HEK293 (cell line): ENCODE measurements at regions not wholly inside any gene's neighbourhood (a gene's known extent, or its start where the extent isn't known, plus 50 kb on each side); places are given as distances from the start of the nearest gene placed in this dataset.

Source experiments
- CTCF ChIA-PET: fragments of 350-600 bp; formaldehyde crosslinking; extraction: SDS; loops from one replicate; lab custom pipeline; 2021; ENCODE audit warnings: antibody characterized with exemption; lab: Yijun Ruan, JAX
- POLR2A ChIA-PET: fragments of 300-600 bp; formaldehyde crosslinking; extraction: SDS; loops from one replicate; lab custom pipeline; 2020; ENCODE audit warnings: antibody characterized with exemption, inconsistent platforms; lab: Yijun Ruan, JAX
- H3K27ac ChIP-seq: fragments of 200-500 bp; sonication (Bioruptor generic); 2 replicates; pipeline ENCODE4 v1.5.1; 2014; ENCODE audit warnings: low read depth, low read length, control low read depth, inconsistent platforms; ENCODE audit errors: extremely low read depth
- H3K36me3 ChIP-seq, 2 experiments: fragments of 200-500 bp in 1 of 2; sonication (Bioruptor generic) in 1 of 2; 1 replicate in 1 of 2; 2 replicates in 1 of 2; pipeline ENCODE4 v1.5.1; 2014 to 2017; ENCODE audit warnings: inconsistent platforms in 2 of 2, low read length in 2 of 2; ENCODE audit not compliant: control insufficient read depth in 2 of 2, insufficient read depth in 1 of 2
- H3K4me1 ChIP-seq: fragments of 200-500 bp; sonication (Bioruptor generic); 2 replicates; pipeline ENCODE4 v1.5.1; 2014; ENCODE audit warnings: mild to moderate bottlenecking, low read length, inconsistent platforms; ENCODE audit not compliant: control insufficient read depth, insufficient read depth
- H3K4me3 ChIP-seq: 2 replicates; pipeline ENCODE4 v1.5.1; 2011; ENCODE audit warnings: low read depth, mild to moderate bottlenecking, control low read depth, low read length, moderate library complexity
- H3K9me3 ChIP-seq: fragments of 200-500 bp; sonication (Bioruptor generic); 2 replicates; pipeline ENCODE4 v1.5.1; 2014; ENCODE audit warnings: low read depth, low read length, inconsistent platforms; ENCODE audit not compliant: control insufficient read depth, insufficient read depth
- BCL11A ChIP-seq: fragments of 450-650 bp; formaldehyde crosslinking; IDR thresholded peaks from 2 replicates; pipeline ENCODE4 v1.5.1; 2016; ENCODE audit warnings: low read depth, missing biosample characterization, missing genetic modification characterization
- EGR2 ChIP-seq: fragments of 450-650 bp; formaldehyde crosslinking; IDR thresholded peaks from 2 replicates; pipeline ENCODE4 v1.5.1; 2016; ENCODE audit warnings: low read depth, missing biosample characterization, missing genetic modification characterization
- GLI2 ChIP-seq: fragments of 450-650 bp; formaldehyde crosslinking; IDR thresholded peaks from 2 replicates; pipeline ENCODE4; 2017; ENCODE audit warnings: missing biosample characterization, missing genetic modification characterization, low read depth, borderline replicate concordance
- IKZF3 ChIP-seq: fragments of 450-650 bp; IDR thresholded peaks from 2 replicates; pipeline ENCODE4 v1.5.0; 2018; ENCODE audit warnings: missing biosample characterization, mild to moderate bottlenecking, missing genetic modification characterization, moderate library complexity
- KLF7 ChIP-seq: fragments of 450-650 bp; formaldehyde crosslinking; IDR thresholded peaks from 2 replicates; pipeline ENCODE4 v1.5.1; 2016; ENCODE audit warnings: missing biosample characterization, missing genetic modification characterization, borderline replicate concordance
- ZBTB8A ChIP-seq: fragments of 450-650 bp; formaldehyde crosslinking; IDR thresholded peaks from 2 replicates; pipeline ENCODE4 v1.5.1; 2016; ENCODE audit warnings: missing biosample characterization, missing genetic modification characterization
- ZNF202 ChIP-seq: fragments of 450-650 bp; formaldehyde crosslinking; IDR thresholded peaks from 2 replicates; pipeline ENCODE4 v1.5.1; 2016; ENCODE audit warnings: missing biosample characterization, missing genetic modification characterization, borderline replicate concordance
- ZNF211 ChIP-seq: fragments of 450-650 bp; formaldehyde crosslinking; IDR thresholded peaks from 2 replicates; pipeline ENCODE4 v1.5.1; 2016; ENCODE audit warnings: low read depth, missing biosample characterization, missing genetic modification characterization
- ZNF223 ChIP-seq: fragments of 450-650 bp; formaldehyde crosslinking; IDR thresholded peaks from 2 replicates; pipeline ENCODE4 v1.5.1; 2016; ENCODE audit warnings: missing biosample characterization, missing genetic modification characterization
- ZNF621 ChIP-seq: fragments of 450-650 bp; formaldehyde crosslinking; IDR thresholded peaks from 2 replicates; pipeline ENCODE4 v1.5.1; 2017; ENCODE audit warnings: missing biosample characterization, missing genetic modification characterization
- ZNF677 ChIP-seq: fragments of 450-650 bp; IDR thresholded peaks from 2 replicates; pipeline ENCODE4 v1.5.0; 2018; ENCODE audit warnings: missing biosample characterization, mild to moderate bottlenecking, missing genetic modification characterization, moderate library complexity
- TF ChIP-seq, protein P1 (sequence below): fragments of 450-650 bp; formaldehyde crosslinking; IDR thresholded peaks from 2 replicates; pipeline ENCODE4 v1.5.1; 2016; ENCODE audit warnings: missing biosample characterization, missing genetic modification characterization
- TF ChIP-seq, protein P2 (sequence below): fragments of 450-650 bp; formaldehyde crosslinking; IDR thresholded peaks from 2 replicates; pipeline ENCODE4 v1.5.1; 2016; ENCODE audit warnings: missing biosample characterization, missing genetic modification characterization, low read depth
- TF ChIP-seq, protein P3 (sequence below): fragments of 450-650 bp; formaldehyde crosslinking; IDR thresholded peaks from 2 replicates; pipeline ENCODE4 v1.5.0; 2017; ENCODE audit warnings: missing biosample characterization, missing genetic modification characterization, borderline replicate concordance
- TF ChIP-seq, protein P4 (sequence below): fragments of 450-650 bp; formaldehyde crosslinking; IDR thresholded peaks from 2 replicates; pipeline ENCODE4 v1.5.1; 2016; ENCODE audit warnings: missing biosample characterization, missing genetic modification characterization
- TF ChIP-seq, protein P5 (sequence below): fragments of 450-650 bp; formaldehyde crosslinking; IDR thresholded peaks from 2 replicates; pipeline ENCODE4 v1.5.1; 2016; ENCODE audit warnings: missing biosample characterization, missing genetic modification characterization, borderline replicate concordance

DNA sequence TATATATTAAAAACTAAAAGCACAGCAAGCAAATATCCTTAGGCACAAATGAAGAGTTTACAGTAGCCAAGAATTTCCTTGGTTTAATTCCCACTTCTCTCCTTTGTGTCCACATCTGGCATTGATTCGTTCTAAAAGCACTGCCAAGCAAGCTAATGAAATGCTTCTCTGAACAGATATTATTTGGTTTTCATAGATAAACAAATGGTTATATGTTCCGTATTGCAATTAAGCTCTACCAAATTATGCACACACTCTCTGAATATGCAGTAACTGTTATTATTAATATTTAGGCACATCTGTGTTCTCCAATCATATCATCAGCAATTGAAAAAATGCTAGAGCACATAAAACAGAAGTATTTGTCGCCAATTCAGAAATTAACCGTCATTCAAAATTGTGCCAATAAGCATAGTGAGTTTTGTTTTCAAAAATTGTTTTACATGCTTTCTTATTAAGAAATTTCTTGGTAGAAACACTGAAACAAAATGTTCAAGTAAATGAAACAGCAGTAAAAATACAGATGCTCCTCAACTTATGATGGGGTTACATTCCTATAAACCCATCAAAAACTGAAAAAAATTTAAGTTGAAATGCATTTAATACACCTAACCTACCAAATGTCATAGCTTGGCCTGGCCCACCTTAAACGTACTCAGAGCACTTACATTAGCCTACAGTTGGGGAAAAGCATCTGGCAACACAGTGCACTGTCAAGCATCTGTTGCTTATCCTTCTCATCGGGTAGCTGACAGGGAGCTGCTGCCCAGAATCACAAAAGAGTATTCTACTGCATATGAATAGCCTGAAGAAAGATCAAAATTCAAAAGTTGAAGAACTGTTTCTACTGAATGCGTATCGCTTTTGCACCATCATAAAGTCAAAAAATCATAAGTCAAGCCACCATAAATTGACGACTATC lies 2134.7 kb downstream of the PCDH9 start (continued):
- TF ChIP-seq, protein P1, sequence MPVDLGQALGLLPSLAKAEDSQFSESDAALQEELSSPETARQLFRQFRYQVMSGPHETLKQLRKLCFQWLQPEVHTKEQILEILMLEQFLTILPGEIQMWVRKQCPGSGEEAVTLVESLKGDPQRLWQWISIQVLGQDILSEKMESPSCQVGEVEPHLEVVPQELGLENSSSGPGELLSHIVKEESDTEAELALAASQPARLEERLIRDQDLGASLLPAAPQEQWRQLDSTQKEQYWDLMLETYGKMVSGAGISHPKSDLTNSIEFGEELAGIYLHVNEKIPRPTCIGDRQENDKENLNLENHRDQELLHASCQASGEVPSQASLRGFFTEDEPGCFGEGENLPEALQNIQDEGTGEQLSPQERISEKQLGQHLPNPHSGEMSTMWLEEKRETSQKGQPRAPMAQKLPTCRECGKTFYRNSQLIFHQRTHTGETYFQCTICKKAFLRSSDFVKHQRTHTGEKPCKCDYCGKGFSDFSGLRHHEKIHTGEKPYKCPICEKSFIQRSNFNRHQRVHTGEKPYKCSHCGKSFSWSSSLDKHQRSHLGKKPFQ = no peak
- TF ChIP-seq, protein P2, sequence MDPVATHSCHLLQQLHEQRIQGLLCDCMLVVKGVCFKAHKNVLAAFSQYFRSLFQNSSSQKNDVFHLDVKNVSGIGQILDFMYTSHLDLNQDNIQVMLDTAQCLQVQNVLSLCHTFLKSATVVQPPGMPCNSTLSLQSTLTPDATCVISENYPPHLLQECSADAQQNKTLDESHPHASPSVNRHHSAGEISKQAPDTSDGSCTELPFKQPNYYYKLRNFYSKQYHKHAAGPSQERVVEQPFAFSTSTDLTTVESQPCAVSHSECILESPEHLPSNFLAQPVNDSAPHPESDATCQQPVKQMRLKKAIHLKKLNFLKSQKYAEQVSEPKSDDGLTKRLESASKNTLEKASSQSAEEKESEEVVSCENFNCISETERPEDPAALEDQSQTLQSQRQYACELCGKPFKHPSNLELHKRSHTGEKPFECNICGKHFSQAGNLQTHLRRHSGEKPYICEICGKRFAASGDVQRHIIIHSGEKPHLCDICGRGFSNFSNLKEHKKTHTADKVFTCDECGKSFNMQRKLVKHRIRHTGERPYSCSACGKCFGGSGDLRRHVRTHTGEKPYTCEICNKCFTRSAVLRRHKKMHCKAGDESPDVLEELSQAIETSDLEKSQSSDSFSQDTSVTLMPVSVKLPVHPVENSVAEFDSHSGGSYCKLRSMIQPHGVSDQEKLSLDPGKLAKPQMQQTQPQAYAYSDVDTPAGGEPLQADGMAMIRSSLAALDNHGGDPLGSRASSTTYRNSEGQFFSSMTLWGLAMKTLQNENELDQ (tag by site-specific recombination) = no peak

DNA sequence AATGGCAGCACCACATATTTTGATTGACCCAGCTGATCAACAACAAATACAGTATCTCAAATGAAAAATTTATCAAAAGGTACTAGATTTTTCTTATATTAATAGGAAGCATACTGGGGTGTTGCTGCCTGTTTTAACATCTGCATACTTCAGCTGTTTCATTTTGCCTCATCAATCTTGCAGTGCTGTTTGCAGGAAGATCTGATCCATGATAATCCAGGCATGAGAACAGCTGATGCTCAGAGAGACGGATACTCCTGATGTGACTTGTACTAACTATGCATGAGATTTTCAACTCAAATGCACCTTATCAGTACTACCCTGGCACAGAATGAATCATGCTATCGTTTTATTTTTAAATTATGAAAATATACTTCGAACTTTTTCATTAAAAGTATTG lies 2136.8 kb downstream of the PCDH9 start:
- POLR2A ChIA-PET = no interaction called here
- Histone ChIP-seq H3K27ac (no peak overlapping the region), H3K4me3 (no peak overlapping the region), H3K4me1 (no peaks in the 10 kb centered on the region), H3K36me3 (no peaks in the 10 kb centered on the region), H3K9me3 (no peaks in the 10 kb centered on the region)
- CTCF ChIA-PET = interaction anchor here (0.7 kb wide), 1 partner anchor 394 kb away, joined by 3 read pairs; no protein-coding TSS in a partner anchor
- TF ChIP-seq ZNF202 (no peak), ZNF223 (tag by site-specific recombination) (no peak), EGR2 (no peak), GLI2 (tag by site-specific recombination) (no peak), BCL11A (tag by site-specific recombination) (no peak), ZBTB8A (tag by site-specific recombination) (no peak), ZNF621 (tag by site-specific recombination) (no peak), IKZF3 (tag by site-specific recombination) (no peak)
- TF ChIP-seq, protein P3, sequence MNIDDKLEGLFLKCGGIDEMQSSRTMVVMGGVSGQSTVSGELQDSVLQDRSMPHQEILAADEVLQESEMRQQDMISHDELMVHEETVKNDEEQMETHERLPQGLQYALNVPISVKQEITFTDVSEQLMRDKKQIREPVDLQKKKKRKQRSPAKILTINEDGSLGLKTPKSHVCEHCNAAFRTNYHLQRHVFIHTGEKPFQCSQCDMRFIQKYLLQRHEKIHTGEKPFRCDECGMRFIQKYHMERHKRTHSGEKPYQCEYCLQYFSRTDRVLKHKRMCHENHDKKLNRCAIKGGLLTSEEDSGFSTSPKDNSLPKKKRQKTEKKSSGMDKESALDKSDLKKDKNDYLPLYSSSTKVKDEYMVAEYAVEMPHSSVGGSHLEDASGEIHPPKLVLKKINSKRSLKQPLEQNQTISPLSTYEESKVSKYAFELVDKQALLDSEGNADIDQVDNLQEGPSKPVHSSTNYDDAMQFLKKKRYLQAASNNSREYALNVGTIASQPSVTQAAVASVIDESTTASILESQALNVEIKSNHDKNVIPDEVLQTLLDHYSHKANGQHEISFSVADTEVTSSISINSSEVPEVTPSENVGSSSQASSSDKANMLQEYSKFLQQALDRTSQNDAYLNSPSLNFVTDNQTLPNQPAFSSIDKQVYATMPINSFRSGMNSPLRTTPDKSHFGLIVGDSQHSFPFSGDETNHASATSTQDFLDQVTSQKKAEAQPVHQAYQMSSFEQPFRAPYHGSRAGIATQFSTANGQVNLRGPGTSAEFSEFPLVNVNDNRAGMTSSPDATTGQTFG (tag by site-specific recombination) = no peak

DNA sequence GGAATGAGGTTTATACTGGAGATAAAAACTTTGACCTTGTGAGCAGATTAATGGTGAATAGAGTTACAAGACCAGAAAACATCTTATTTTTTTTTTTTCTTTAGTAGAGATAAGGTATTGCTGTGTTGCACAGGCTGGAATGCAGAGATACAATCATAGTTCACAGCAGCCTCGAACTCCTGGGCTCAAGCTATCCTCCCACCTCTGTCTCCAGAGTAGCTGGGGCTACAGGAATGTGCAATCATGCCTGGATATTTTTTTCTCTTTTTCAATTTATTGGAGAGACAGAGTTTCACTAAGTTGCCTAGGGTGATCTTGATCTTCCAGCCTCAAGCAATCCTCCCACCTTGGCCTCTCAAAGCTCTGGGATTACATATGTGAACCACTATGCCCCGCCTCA lies 2139.1 kb downstream of the PCDH9 start:
- CTCF ChIA-PET = no interaction called here
- no peaks in the 10 kb centered on the region for H3K36me3 ChIP-seq
- H3K4me3 ChIP-seq = no peak overlapping the region
- H3K4me1 ChIP-seq = no peaks in the 10 kb centered on the region
- H3K9me3 ChIP-seq = no peaks in the 10 kb centered on the region
- no peak for TF ChIP-seq ZNF677
- POLR2A ChIA-PET = no interaction called here
- no peak overlapping the region for H3K27ac ChIP-seq

DNA sequence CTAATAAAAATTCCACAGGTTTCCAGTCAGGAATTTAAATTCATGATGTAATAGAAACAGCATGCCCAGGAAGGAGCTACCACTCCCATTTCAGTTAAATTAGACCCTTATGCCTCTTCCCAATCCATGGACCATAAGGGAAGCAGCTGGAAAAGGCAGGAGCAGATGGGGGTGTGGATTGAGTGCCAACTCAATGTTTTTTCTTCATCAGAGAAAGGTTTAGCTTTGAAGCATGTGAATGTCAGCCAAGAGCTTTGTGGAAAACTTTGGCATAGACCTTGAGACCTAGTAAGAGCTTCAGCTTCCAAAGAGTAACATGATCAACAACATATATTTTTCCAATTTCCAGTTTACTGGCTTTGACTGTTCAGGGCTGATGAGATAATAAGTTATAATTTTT lies 2139.9 kb downstream of the PCDH9 start:
- Histone ChIP-seq H3K9me3 (no peaks in the 10 kb centered on the region), H3K4me1 (no peaks in the 10 kb centered on the region), H3K27ac (no peak overlapping the region), H3K4me3 (no peak overlapping the region), H3K36me3 (no peaks in the 10 kb centered on the region)
- ChIA-PET POLR2A (no interaction called here), CTCF (no interaction called here)
- TF ChIP-seq, protein P4, sequence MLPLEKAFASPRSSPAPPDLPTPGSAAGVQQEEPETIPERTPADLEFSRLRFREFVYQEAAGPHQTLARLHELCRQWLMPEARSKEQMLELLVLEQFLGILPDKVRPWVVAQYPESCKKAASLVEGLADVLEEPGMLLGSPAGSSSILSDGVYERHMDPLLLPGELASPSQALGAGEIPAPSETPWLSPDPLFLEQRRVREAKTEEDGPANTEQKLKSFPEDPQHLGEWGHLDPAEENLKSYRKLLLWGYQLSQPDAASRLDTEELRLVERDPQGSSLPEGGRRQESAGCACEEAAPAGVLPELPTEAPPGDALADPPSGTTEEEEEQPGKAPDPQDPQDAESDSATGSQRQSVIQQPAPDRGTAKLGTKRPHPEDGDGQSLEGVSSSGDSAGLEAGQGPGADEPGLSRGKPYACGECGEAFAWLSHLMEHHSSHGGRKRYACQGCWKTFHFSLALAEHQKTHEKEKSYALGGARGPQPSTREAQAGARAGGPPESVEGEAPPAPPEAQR (tag by site-specific recombination) = no peak
- no peak for TF ChIP-seq KLF7 (tag by site-specific recombination)
- no peak for TF ChIP-seq IKZF3 (tag by site-specific recombination)
- TF ChIP-seq, protein P5, sequence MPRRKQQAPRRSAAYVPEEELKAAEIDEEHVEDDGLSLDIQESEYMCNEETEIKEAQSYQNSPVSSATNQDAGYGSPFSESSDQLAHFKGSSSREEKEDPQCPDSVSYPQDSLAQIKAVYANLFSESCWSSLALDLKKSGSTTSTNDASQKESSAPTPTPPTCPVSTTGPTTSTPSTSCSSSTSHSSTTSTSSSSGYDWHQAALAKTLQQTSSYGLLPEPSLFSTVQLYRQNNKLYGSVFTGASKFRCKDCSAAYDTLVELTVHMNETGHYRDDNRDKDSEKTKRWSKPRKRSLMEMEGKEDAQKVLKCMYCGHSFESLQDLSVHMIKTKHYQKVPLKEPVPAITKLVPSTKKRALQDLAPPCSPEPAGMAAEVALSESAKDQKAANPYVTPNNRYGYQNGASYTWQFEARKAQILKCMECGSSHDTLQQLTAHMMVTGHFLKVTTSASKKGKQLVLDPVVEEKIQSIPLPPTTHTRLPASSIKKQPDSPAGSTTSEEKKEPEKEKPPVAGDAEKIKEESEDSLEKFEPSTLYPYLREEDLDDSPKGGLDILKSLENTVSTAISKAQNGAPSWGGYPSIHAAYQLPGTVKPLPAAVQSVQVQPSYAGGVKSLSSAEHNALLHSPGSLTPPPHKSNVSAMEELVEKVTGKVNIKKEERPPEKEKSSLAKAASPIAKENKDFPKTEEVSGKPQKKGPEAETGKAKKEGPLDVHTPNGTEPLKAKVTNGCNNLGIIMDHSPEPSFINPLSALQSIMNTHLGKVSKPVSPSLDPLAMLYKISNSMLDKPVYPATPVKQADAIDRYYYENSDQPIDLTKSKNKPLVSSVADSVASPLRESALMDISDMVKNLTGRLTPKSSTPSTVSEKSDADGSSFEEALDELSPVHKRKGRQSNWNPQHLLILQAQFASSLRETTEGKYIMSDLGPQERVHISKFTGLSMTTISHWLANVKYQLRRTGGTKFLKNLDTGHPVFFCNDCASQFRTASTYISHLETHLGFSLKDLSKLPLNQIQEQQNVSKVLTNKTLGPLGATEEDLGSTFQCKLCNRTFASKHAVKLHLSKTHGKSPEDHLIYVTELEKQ (tag by site-specific recombination) = no peak
- no peak for TF ChIP-seq ZNF211 (tag by site-specific recombination)
